ENCODE measurements at regions not wholly inside any gene's neighbourhood (a gene's known extent, or its start where the extent isn't known, plus 50 kb on each side); places are given as distances from the start of the nearest gene placed in this dataset.

- no peak for DNase-seq (ENCODE audit: low spot score)
- in situ Hi-C loops (cut with MboI; ENCODE audit: low pct_unique_long_range_greater_than_20kb, low sequenced_read_pairs, unreplicated experiment): no loop called here
- TF ChIP-seq, protein P1, sequence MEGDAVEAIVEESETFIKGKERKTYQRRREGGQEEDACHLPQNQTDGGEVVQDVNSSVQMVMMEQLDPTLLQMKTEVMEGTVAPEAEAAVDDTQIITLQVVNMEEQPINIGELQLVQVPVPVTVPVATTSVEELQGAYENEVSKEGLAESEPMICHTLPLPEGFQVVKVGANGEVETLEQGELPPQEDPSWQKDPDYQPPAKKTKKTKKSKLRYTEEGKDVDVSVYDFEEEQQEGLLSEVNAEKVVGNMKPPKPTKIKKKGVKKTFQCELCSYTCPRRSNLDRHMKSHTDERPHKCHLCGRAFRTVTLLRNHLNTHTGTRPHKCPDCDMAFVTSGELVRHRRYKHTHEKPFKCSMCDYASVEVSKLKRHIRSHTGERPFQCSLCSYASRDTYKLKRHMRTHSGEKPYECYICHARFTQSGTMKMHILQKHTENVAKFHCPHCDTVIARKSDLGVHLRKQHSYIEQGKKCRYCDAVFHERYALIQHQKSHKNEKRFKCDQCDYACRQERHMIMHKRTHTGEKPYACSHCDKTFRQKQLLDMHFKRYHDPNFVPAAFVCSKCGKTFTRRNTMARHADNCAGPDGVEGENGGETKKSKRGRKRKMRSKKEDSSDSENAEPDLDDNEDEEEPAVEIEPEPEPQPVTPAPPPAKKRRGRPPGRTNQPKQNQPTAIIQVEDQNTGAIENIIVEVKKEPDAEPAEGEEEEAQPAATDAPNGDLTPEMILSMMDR (IDR thresholded peaks at IDR 0.05; ENCODE audit: extremely low read depth, insufficient read depth, missing control alignments): no peak
These were observed 747.7 kb upstream of the POM121L12 start for GRCh38 chr7:52287698-52288097.

DNA sequence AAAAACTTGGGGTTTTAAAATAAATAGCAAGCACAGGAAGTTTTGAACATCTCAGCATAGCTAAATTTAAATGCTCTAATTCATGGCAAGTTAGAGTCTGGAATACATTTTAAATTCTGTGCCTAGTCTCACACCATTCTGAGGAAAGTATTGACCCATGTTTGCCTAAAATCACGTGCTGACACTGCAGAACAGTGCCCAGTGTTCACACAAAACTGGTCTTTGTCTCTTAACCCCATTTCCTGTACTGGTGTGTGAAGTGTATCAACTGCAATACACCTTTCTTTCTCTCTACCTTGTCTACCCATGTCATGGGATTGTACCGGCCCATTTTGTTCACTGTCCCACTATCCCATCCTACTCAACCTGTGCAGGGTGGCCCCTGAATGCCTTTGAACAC, 749.7 kb upstream of the POM121L12 start:
- TF ChIP-seq, protein P1 (IDR thresholded peaks at IDR 0.05; ENCODE audit: extremely low read depth, insufficient read depth, missing control alignments): no peak
- DNase-seq (ENCODE audit: low spot score): no peak

DNA sequence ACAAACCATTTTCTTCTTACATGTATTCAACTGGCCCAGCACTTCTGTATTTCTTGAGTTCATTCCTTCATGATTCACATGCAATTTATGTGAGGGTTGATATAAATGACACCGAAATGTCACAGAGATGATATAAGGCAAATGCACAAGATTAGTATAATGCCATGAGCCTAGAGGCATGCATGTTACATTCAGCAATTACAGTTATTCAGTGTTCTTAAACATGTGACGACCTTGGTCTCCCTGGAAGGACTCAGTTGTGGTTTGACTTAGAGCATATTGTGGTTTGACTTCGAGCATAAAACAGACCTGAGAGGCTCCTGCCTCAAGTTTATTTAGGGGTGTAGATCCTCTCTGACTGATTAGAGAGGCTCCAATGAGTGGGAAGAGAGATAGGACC, 752.1 kb upstream of the POM121L12 start:
- no peak for DNase-seq (ENCODE audit: low spot score)
- in situ Hi-C loops (cut with MboI; ENCODE audit: low pct_unique_long_range_greater_than_20kb, low sequenced_read_pairs, unreplicated experiment): no loop called here
- TF ChIP-seq, protein P1 (IDR thresholded peaks at IDR 0.05; ENCODE audit: extremely low read depth, insufficient read depth, missing control alignments): no peak

More for the DNA sequence above, 749.7 kb upstream of the POM121L12 start:
- in situ Hi-C loops (cut with MboI; ENCODE audit: low pct_unique_long_range_greater_than_20kb, low sequenced_read_pairs, unreplicated experiment): no loop called here

DNA sequence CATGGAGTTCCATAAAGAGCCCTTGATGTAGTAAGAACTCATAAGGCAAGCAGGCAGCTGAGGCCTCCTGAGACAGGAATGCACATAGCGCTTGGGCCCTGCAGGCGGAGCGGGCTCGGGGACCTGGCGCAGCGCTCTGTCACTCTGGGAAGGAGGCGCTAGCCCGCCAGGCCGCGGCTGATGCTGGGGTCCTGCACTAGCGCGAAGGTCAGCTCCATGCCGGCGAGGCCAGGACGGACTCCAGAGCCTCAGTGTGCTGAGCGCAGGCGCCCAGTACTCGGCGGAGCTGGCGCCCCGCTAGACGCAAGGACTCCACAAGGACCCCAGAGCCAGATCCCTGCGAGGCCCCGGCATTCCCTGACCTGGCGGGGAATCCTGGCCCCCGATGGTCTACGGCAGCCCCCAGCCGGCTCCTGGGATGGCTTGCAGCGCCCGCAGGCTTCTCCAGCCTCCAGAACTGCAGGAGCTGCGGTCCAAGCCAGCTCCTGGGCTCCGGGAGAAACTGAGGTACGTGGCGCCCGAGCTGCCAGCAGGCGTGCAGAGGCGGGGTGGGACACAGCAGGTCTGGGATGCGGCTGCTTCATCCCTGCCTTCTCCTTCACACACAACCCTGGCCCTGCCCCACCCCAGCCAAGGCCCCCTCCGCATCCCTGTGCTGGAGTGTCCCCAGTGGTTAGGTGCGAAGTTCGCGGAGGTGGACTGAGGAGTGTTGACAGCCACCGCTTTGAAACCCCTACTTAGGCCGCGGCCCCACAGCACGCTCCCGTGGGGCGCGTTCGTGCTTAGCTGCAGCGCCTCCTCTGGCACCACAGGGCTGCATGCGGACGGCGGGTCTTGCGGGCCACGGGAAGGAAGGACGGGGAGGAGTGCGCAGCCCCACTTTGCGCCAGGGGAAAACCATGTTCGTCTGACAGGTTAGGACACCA, 761.5 kb upstream of the POM121L12 start:
- in situ Hi-C loops (cut with MboI; ENCODE audit: low pct_unique_long_range_greater_than_20kb, low sequenced_read_pairs, unreplicated experiment): no loop called here
- TF ChIP-seq, protein P1 (IDR thresholded peaks at IDR 0.05; ENCODE audit: extremely low read depth, insufficient read depth, missing control alignments): no peak
- DNase-seq (ENCODE audit: low spot score): no peak

GRCh38 chr7:52271703-52272102, 763.7 kb upstream of the POM121L12 start:
- TF ChIP-seq, protein P1 (IDR thresholded peaks at IDR 0.05; ENCODE audit: extremely low read depth, insufficient read depth, missing control alignments): no peak
- no peak for DNase-seq (ENCODE audit: low spot score)
- in situ Hi-C loops (cut with MboI; ENCODE audit: low pct_unique_long_range_greater_than_20kb, low sequenced_read_pairs, unreplicated experiment): no loop called here

DNA sequence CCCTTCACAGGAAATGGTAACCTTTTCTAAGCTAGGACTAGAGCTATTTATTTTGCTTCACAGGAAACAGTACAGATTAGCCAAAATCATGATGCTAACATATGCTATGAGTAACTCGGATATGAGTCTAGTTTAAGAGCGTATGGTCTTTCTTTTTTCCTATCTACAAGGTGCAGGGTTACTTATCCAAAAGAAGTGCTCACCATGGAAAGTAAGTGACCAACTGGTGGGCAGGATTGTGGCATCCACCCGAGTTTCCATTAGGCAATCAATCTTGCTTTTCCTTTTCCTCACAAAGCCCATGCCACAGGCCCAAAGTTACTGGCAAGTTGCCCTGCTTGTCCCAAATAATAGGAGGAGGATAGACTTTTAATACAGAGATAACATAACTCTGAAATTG, 765.1 kb upstream of the POM121L12 start:
- TF ChIP-seq, protein P1 (IDR thresholded peaks at IDR 0.05; ENCODE audit: extremely low read depth, insufficient read depth, missing control alignments): no peak
- DNase-seq (ENCODE audit: low spot score): no peak
- in situ Hi-C loops (cut with MboI; ENCODE audit: low pct_unique_long_range_greater_than_20kb, low sequenced_read_pairs, unreplicated experiment): no loop called here
